ENCODE measurements at regions not wholly inside any gene's neighbourhood (a gene's known extent, or its start where the extent isn't known, plus 50 kb on each side); places are given as distances from the start of the nearest gene placed in this dataset.

DNA sequence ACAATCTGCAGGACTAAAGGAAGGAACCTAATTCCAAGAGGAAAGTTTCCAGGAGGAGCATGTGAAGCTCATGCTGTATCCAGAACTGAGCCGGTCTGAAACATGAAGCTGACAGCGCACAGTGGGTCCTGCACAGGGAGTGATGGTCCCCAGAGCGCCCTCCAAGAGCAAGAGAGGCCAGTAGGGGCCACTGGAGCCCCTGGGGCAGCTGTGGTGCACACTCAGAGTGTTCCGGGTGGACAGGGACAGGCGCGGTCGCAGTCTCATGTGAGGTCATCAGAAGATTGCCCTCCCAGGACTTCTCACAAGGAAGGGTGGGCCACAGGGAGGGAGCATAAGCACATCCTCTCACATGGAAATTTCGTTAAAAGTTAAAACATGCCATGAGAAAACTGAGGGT, 355.9 kb downstream of the EIPR1 start:
- TF ChIP-seq, protein P1, sequence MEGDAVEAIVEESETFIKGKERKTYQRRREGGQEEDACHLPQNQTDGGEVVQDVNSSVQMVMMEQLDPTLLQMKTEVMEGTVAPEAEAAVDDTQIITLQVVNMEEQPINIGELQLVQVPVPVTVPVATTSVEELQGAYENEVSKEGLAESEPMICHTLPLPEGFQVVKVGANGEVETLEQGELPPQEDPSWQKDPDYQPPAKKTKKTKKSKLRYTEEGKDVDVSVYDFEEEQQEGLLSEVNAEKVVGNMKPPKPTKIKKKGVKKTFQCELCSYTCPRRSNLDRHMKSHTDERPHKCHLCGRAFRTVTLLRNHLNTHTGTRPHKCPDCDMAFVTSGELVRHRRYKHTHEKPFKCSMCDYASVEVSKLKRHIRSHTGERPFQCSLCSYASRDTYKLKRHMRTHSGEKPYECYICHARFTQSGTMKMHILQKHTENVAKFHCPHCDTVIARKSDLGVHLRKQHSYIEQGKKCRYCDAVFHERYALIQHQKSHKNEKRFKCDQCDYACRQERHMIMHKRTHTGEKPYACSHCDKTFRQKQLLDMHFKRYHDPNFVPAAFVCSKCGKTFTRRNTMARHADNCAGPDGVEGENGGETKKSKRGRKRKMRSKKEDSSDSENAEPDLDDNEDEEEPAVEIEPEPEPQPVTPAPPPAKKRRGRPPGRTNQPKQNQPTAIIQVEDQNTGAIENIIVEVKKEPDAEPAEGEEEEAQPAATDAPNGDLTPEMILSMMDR (conservative IDR thresholded peaks at IDR 0.05; ENCODE audit: low read depth, low read length) = no peak
- DNase-seq (ENCODE audit: low read depth) = no peak
- no peak overlapping the region for H3K4me3 ChIP-seq (ENCODE audit: low read depth, low read length)

DNA sequence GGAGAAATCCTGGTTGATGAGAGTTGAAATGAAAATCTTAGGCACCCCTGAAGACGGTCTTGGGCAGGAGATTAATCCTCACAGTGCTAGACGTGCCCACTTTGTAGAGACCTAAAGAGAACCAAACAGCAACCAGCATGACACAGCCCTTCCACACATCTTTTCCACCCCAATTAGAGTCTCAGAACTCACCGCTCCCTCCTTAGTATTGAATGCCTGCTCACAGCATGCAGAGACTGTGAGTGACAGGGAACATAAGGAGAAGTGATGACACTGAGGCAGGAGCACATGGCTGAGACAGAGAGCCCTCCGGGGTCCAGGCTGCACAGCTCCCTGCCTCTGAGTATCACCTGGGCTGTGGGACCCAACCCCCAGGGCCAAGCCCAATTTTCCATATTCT, 367.6 kb downstream of the EIPR1 start:
- no peak for DNase-seq (ENCODE audit: low read depth)
- TF ChIP-seq, protein P1 (conservative IDR thresholded peaks at IDR 0.05; ENCODE audit: low read depth, low read length) = no peak
- H3K4me3 ChIP-seq (ENCODE audit: low read depth, low read length) = no peak overlapping the region

DNA sequence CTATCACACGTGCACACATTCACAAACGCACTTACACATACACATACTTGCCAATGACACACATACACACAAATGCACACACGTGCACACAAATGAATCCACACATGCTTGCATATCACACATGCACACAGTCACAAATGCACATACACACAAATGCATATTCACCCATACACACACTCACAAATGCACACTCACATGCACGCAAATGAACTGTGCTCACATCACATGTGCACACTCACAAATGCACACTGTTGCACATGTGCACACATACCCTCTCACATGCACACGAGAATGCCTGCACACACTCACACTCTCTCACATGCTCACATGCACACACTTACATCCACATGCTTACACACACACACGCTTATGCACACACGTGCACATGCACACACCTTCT, 368.1 kb downstream of the EIPR1 start:
- DNase-seq (ENCODE audit: low read depth) = no peak
- TF ChIP-seq, protein P1 (conservative IDR thresholded peaks at IDR 0.05; ENCODE audit: low read depth, low read length) = no peak
- no peak overlapping the region for H3K4me3 ChIP-seq (ENCODE audit: low read depth, low read length)

DNA sequence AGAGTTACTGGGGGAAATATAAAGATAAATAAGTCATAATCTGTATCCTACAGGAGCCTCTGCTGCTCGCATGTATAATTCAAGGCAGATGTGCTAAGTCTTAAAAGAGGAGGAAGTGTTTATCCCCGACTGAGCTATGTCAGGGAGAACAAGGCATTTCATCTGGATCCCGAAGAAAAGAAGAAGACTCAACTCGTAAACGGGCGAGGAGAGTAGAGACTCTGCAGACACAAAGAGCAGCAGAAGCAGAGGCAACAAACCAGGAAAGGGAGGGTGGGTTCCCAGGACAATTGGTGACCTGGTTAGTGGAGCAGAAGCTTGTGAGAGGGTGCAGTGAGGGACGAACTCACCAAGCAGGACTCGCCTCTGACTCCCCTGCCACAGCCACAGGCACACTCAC, 368.6 kb downstream of the EIPR1 start:
- TF ChIP-seq, protein P1 (conservative IDR thresholded peaks at IDR 0.05; ENCODE audit: low read depth, low read length) = no peak
- no peak overlapping the region for H3K4me3 ChIP-seq (ENCODE audit: low read depth, low read length)
- DNase-seq (ENCODE audit: low read depth) = no peak

DNA sequence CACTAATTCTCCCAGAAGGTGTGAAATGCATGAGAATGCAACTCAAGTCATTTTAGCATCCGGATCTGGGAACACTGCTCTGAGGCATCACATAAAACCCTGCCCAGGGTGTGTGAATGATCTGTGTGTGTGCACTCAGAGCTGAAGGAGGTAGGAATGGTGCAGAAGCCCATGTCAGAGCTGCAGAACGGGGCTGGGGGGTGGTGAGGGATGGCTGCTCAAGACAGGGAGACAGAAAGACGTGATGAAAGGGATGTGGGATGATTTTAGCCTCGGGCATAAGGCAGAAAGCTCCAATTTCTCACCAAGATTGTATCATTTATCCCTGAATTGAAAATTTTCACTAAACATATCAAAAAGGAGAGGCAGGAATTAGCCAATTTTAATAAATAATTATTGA, 369.1 kb downstream of the EIPR1 start:
- TF ChIP-seq, protein P1 (conservative IDR thresholded peaks at IDR 0.05; ENCODE audit: low read depth, low read length) = no peak
- DNase-seq (ENCODE audit: low read depth) = no peak
- H3K4me3 ChIP-seq (ENCODE audit: low read depth, low read length) = no peak overlapping the region

DNA sequence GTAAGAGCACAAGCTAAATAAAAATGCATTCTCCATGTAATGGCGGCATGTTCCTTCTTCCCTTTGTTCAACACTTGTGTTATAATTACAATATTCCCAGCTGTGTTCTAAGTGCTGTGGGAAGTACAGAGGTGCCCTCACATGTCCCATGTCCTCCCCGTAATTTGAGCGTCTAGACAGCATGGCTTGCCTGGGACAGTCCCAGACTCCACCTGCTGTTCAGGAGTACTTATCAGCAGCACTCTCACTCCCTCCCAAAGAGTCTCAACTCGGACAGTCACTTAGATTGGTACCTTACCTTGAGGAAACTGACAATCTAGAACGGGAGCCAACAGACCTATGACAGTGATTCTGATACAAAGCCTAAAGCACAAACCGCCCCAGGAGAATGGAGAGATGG, 370.5 kb downstream of the EIPR1 start:
- TF ChIP-seq, protein P1 (conservative IDR thresholded peaks at IDR 0.05; ENCODE audit: low read depth, low read length) = no peak
- DNase-seq (ENCODE audit: low read depth) = no peak
- H3K4me3 ChIP-seq (ENCODE audit: low read depth, low read length) = no peak overlapping the region

DNA sequence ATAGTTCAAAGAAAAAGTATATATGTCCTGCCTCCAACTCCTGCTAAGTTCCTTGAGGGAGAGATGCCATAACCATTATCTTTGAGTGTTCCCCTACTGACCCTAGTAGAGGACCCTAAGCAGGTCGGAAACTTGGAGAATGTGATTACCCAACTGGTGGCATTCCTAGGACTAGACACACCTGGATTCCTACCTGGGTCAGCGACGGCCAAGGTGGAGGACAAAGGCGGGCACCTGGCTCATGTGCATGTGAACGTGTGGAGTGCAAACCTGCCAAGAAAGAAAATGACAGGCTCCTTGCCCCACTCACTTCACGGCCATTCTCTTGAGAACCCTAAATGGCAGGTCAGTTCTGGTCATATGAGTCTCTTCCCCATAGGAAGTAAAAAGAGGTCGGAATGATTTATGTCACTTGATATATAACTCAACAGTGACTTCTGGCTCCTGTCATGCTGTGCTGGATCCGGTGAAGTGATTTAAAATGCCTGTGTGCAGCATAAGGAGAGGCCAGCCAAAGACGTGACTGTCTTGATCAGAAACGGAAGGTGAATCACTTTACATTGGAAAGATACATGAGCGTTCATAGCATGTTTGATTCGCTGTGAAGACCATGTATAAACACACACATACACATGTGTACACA, 371.6 kb downstream of the EIPR1 start:
- DNase-seq (ENCODE audit: low read depth) = no peak
- TF ChIP-seq, protein P1 (conservative IDR thresholded peaks at IDR 0.05; ENCODE audit: low read depth, low read length) = no peak
- no peak overlapping the region for H3K4me3 ChIP-seq (ENCODE audit: low read depth, low read length)

Measured in choroid plexus epithelial cell (primary cell).